HepG2 (cell line): ENCODE measurements at regions not wholly inside any gene's neighbourhood (a gene's known extent, or its start where the extent isn't known, plus 50 kb on each side); places are given as distances from the start of the nearest gene placed in this dataset.

Experiments used
- ARID2 ChIP-seq: sonication (generic); formaldehyde crosslinking; IDR thresholded peaks from 2 replicates; pipeline ENCODE4 v1.8.1; 2022; ENCODE audit warnings: mild to moderate bottlenecking, missing genetic modification reagents, borderline replicate concordance
- CTCF ChIP-seq: sonication (generic); formaldehyde crosslinking; IDR thresholded peaks from 2 replicates; pipeline ENCODE4 v1.5.0; 2020; ENCODE audit warnings: mild to moderate bottlenecking, missing genetic modification reagents, moderate library complexity
- IKZF1 ChIP-seq: fragments of 450-650 bp; IDR thresholded peaks from 2 replicates; pipeline ENCODE4 v1.7.1; 2016
- MBNL3 ChIP-seq: fragments of 250-450 bp; sonication (Bioruptor Pico); conservative IDR thresholded peaks from 2 replicates; pipeline ENCODE4 v1.8.0; 2022; ENCODE audit warnings: mild to moderate bottlenecking, inconsistent platforms
- MTF1 ChIP-seq: sonication (generic); formaldehyde crosslinking; IDR thresholded peaks from 2 replicates; pipeline ENCODE4 v1.5.0; 2020; ENCODE audit warnings: missing genetic modification reagents
- MYPOP ChIP-seq: sonication (generic); formaldehyde crosslinking; IDR thresholded peaks from 2 replicates; pipeline ENCODE4 v1.8.1; 2023; ENCODE audit warnings: mild to moderate bottlenecking, moderate library complexity, missing genetic modification reagents
- TAF1 ChIP-seq: sonication (generic); formaldehyde crosslinking; IDR thresholded peaks from 2 replicates; pipeline ENCODE4 v1.4.0; 2020; ENCODE audit warnings: missing genetic modification reagents
- ZBTB10 ChIP-seq: sonication (generic); formaldehyde crosslinking; IDR thresholded peaks from 2 replicates; pipeline ENCODE4 v1.4.0; 2020; ENCODE audit warnings: missing genetic modification reagents, borderline replicate concordance
- ZNF274 ChIP-seq: sonication (generic); formaldehyde crosslinking; IDR thresholded peaks from 2 replicates; pipeline ENCODE4 v1.5.1; 2020; ENCODE audit warnings: mild to moderate bottlenecking, missing genetic modification reagents

GRCh38 chr4:129561886-129562671 lies 466.1 kb downstream of the C4orf33 start:
- TF ChIP-seq ARID2 (no peak), TAF1 (CRISPR knock-in tag) (no peak), CTCF (no peak), MBNL3 (CRISPR knock-in tag) (no peak), MTF1 (no peak), ZNF274 (CRISPR knock-in tag) (no peak), ZBTB10 (CRISPR knock-in tag) (no peak), IKZF1 (no peak), MYPOP (CRISPR knock-in tag) (no peak)
